Endodermal cell (in vitro differentiated cells): ENCODE measurements at regions not wholly inside any gene's neighbourhood (a gene's known extent, or its start where the extent isn't known, plus 50 kb on each side); places are given as distances from the start of the nearest gene placed in this dataset.

ENCODE experiments used
- DNase-seq: peaks from one replicate; pipeline ENCODE4 v3.0.0-alpha.2; 2017
- H3K27ac ChIP-seq: 2 replicates; pipeline ENCODE4 v1.5.1; 2013; ENCODE audit warnings: mild to moderate bottlenecking, low read depth, low read length, moderate library complexity
- H3K27me3 ChIP-seq: 2 replicates; pipeline ENCODE4 v1.6.1; 2013; ENCODE audit warnings: mild to moderate bottlenecking, low read length, moderate library complexity; ENCODE audit not compliant: insufficient read depth, control insufficient read depth, poor library complexity, severe bottlenecking
- H3K36me3 ChIP-seq: 2 replicates; pipeline ENCODE4 v1.7.0; 2013; ENCODE audit warnings: mild to moderate bottlenecking, low read length, moderate library complexity; ENCODE audit not compliant: control insufficient read depth, insufficient read depth
- H3K4me1 ChIP-seq: one replicate; pipeline ENCODE4 v1.7.0; 2013; ENCODE audit warnings: low read length; ENCODE audit not compliant: control insufficient read depth, insufficient read depth
- H3K4me3 ChIP-seq: 2 replicates; pipeline ENCODE4 v1.5.1; 2013; ENCODE audit warnings: mild to moderate bottlenecking, low read length, moderate library complexity
- H3K9ac ChIP-seq: 2 replicates; pipeline ENCODE4 v1.6.1; 2013; ENCODE audit warnings: mild to moderate bottlenecking, low read length, moderate library complexity; ENCODE audit not compliant: poor library complexity, severe bottlenecking; ENCODE audit errors: extremely low read depth
- H3K9me3 ChIP-seq: 2 replicates; pipeline ENCODE4 v1.6.1; 2013; ENCODE audit warnings: mild to moderate bottlenecking, low read length, moderate library complexity; ENCODE audit not compliant: control insufficient read depth
- H3K27ac Mint-ChIP-seq: 2 replicates; pipeline ENCODE4 v1.8.0; 2020; ENCODE audit warnings: mixed read lengths
- H3K27me3 Mint-ChIP-seq: 2 replicates; pipeline ENCODE4 v1.8.0; 2021; ENCODE audit warnings: mild to moderate bottlenecking, mixed read lengths; ENCODE audit not compliant: insufficient read depth
- H3K36me3 Mint-ChIP-seq: 2 replicates; pipeline ENCODE4 v1.8.0; 2020; ENCODE audit warnings: low read depth, mixed read lengths
- H3K4me1 Mint-ChIP-seq: 2 replicates; pipeline ENCODE4 v1.8.0; 2020; ENCODE audit warnings: mixed read lengths
- H3K4me3 Mint-ChIP-seq: 2 replicates; pipeline ENCODE4 v1.8.0; 2020; ENCODE audit warnings: mild to moderate bottlenecking, moderate library complexity, mixed read lengths
- H3K9me3 Mint-ChIP-seq: 2 replicates; pipeline ENCODE4 v1.8.0; 2020; ENCODE audit warnings: mild to moderate bottlenecking, mixed read lengths
- WGBS, 2 experiments: methylation state at CpG; one replicate each; pipeline versions ENCODE4 v1.1.5 to v1.1.7; 2013; ENCODE audit warnings: missing lambda C conversion rate in 2 of 2, mixed read lengths in 1 of 2; ENCODE audit not compliant: insufficient coverage in 1 of 2, insufficient read length in 1 of 2; 5-methylcytosine and 5-hydroxymethylcytosine counted together
- TF ChIP-seq, protein P1 (sequence below): fragments of 200-600 bp; sonication (generic); conservative IDR thresholded peaks from 2 replicates; pipeline ENCODE4 v1.5.0; 2021; ENCODE audit warnings: antibody characterized with exemption, mild to moderate bottlenecking

GRCh38 chr4:138500869-138501268 lies 258.7 kb upstream of the SLC7A11 start:
- H3K27me3 Mint-ChIP-seq, result no peaks in the 10 kb centered on the region

DNA sequence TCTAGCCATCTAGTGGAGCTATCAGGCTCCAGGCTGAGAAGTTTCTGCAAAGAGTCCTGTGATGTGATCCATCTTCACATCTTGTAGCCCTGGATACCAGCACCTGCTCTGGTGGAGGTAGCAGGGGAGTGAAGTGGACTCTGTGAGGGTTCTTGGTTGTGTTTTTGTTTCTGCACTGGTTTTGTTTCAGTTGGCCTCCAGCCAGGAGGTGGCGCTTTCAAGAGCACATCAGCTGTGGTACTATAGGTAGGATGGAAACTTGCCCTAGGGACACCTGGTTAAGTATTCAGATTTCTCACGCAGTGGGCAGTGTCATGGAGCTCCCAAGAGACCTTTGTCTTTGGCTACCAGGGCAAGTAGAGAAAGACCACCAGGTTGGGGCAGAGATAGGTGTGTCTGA lies 257.5 kb upstream of the SLC7A11 start:
- H3K27ac Mint-ChIP-seq, result no peak overlapping the region
- 68 to 70% methylated on average over 2 of the region's 2 CpGs for WGBS, 2 experiments
- no peak overlapping the region for H3K27ac ChIP-seq
- H3K27me3 ChIP-seq, result no peaks in the 10 kb centered on the region
- H3K9me3 ChIP-seq, result peaks cover 17% of the 10 kb centered on the region
- H3K27me3 Mint-ChIP-seq, result no peaks in the 10 kb centered on the region
- DNase-seq, result peak; percentile 56
- H3K4me1 ChIP-seq, result no peaks in the 10 kb centered on the region
- no peak overlapping the region for H3K9ac ChIP-seq
- H3K36me3 ChIP-seq, result no peaks in the 10 kb centered on the region
- H3K36me3 Mint-ChIP-seq, result peaks cover 2% of the 10 kb centered on the region
- no peak overlapping the region for H3K4me3 ChIP-seq
- TF ChIP-seq, protein P1, sequence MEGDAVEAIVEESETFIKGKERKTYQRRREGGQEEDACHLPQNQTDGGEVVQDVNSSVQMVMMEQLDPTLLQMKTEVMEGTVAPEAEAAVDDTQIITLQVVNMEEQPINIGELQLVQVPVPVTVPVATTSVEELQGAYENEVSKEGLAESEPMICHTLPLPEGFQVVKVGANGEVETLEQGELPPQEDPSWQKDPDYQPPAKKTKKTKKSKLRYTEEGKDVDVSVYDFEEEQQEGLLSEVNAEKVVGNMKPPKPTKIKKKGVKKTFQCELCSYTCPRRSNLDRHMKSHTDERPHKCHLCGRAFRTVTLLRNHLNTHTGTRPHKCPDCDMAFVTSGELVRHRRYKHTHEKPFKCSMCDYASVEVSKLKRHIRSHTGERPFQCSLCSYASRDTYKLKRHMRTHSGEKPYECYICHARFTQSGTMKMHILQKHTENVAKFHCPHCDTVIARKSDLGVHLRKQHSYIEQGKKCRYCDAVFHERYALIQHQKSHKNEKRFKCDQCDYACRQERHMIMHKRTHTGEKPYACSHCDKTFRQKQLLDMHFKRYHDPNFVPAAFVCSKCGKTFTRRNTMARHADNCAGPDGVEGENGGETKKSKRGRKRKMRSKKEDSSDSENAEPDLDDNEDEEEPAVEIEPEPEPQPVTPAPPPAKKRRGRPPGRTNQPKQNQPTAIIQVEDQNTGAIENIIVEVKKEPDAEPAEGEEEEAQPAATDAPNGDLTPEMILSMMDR, result peak; percentile 30
- H3K9me3 Mint-ChIP-seq, result peaks cover 55% of the 10 kb centered on the region
- H3K4me3 Mint-ChIP-seq, result no peak overlapping the region
- H3K4me1 Mint-ChIP-seq, result no peaks in the 10 kb centered on the region

More at GRCh38 chr4:138500869-138501268, 258.7 kb upstream of the SLC7A11 start:
- no peaks in the 10 kb centered on the region for H3K36me3 ChIP-seq
- no peak overlapping the region for H3K4me3 ChIP-seq
- H3K9me3 ChIP-seq, result peaks cover 17% of the 10 kb centered on the region
- 86% methylated on average over 1 of the region's 1 CpG; no CpG with 5 or more reads in 1 of the 2 experiments for WGBS, 2 experiments
- DNase-seq, result no peak
- H3K4me1 ChIP-seq, result no peaks in the 10 kb centered on the region
- no peak overlapping the region for H3K4me3 Mint-ChIP-seq
- TF ChIP-seq, protein P1, result no peak
- H3K9ac ChIP-seq, result no peak overlapping the region
- H3K9me3 Mint-ChIP-seq, result peaks cover 63% of the 10 kb centered on the region
- H3K27me3 ChIP-seq, result no peaks in the 10 kb centered on the region
- no peaks in the 10 kb centered on the region for H3K4me1 Mint-ChIP-seq
- peaks cover 2% of the 10 kb centered on the region for H3K36me3 Mint-ChIP-seq
- H3K27ac Mint-ChIP-seq, result no peak overlapping the region
- no peak overlapping the region for H3K27ac ChIP-seq

GRCh38 chr4:138494931-138495330 lies 252.8 kb upstream of the SLC7A11 start:
- H3K27ac Mint-ChIP-seq, result no peak overlapping the region
- WGBS, 2 experiments, result 69 to 73% methylated on average over 2 to 4 of the region's 4 CpGs
- DNase-seq, result peak; percentile 77
- peaks cover 32% of the 10 kb centered on the region for H3K9me3 Mint-ChIP-seq
- H3K4me1 ChIP-seq, result no peaks in the 10 kb centered on the region
- TF ChIP-seq, protein P1, result peak; percentile 62
- H3K9ac ChIP-seq, result no peak overlapping the region
- no peak overlapping the region for H3K4me3 ChIP-seq
- H3K27ac ChIP-seq, result no peak overlapping the region
- H3K36me3 ChIP-seq, result no peaks in the 10 kb centered on the region
- H3K27me3 ChIP-seq, result no peaks in the 10 kb centered on the region
- H3K9me3 ChIP-seq, result peaks cover 8% of the 10 kb centered on the region
- no peaks in the 10 kb centered on the region for H3K27me3 Mint-ChIP-seq
- no peak overlapping the region for H3K4me3 Mint-ChIP-seq
- no peaks in the 10 kb centered on the region for H3K36me3 Mint-ChIP-seq
- peaks cover 8% of the 10 kb centered on the region for H3K4me1 Mint-ChIP-seq
